ENCODE measurements at regions not wholly inside any gene's neighbourhood (a gene's known extent, or its start where the extent isn't known, plus 50 kb on each side); places are given as distances from the start of the nearest gene placed in this dataset.

GRCh38 chr10:78443900-78444571 lies 410.4 kb downstream of the RPS24 start:
- TF ChIP-seq POLR2AphosphoS5 (IDR thresholded peaks at IDR 0.05; ENCODE audit: low read depth, low read length) (no peak), REST (IDR thresholded peaks at IDR 0.05; ENCODE audit: insufficient read depth in 1 of 2, low read depth in 2 of 2, low read length in 2 of 2) (no peak), TAF1 (IDR thresholded peaks at IDR 0.05; ENCODE audit: borderline replicate concordance, insufficient read depth, low read length) (no peak), SIN3A (IDR thresholded peaks at IDR 0.05; ENCODE audit: borderline replicate concordance, insufficient read depth, low read length) (no peak)
